Fibroblast of skin of left quadriceps (primary cell): ENCODE measurements at regions not wholly inside any gene's neighbourhood (a gene's known extent, or its start where the extent isn't known, plus 50 kb on each side); places are given as distances from the start of the nearest gene placed in this dataset.
"Not testable (repeated sequence)": the region's sequence is repeated elsewhere in the genome, so short reads cannot be mapped to it uniquely, and the experiment has no call there.

ENCODE experiments used
- DNase-seq, 2 experiments: peaks; one replicate each; pipeline ENCODE4 v3.0.0-alpha.2; 2013; ENCODE audit warnings: low read depth in 2 of 2

DNA sequence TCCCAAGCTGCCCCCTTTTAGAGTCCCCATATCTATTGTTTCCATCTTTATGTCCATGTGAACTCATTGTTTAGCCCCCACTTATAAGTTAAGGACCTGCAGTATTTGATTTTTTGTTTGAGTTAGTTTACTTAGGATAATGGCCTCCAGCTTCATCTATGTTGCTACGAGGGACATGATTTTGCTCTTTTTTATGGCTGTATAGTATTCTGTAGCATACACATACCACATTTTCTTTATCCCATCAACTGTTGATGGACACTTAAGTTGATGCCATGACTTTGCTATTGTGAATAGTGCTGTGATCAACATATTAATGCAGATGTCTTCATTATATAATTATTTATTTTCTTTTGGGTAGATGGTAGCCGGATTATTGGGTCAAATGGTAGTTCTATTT is 576.9 kb downstream of the ANKRD7 start:
- no peak for DNase-seq

DNA sequence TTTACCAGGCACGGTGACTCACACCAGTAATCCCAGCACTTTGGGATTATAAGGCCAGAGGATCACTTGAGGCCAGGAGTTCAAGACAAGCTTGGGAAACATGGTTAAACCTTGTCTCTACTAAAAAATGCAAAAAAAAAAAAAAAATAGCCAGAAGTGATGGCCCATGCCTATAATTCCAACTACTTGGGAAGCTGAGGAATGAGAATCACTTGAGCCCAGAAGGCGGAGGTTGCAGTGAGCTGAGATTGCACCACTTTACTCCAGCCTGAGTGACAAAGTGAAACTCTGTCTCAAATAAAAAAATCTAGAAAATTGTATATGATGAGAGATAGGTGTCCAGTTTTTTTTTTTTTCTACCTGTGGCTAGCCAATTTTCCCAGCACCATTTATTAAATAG is 578.2 kb downstream of the ANKRD7 start:
- DNase-seq: no peak

DNA sequence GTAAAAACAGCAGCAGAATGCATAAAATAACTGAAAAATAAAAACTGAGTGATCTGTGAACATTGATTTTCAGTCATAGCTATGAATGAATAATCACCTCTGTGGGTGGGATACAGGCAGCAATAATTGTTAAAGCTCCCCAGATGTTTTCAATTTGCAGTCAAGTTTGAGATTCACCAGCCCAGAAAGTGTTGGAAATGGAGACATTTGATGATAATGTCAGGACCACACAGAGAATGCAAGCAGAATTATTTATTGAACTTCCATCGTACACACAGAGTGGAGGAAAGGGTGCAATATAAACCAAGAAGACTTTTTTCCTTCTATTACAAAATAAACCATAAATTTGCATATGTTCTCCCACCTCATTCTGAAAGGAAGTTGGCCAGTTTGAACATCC is 601.7 kb downstream of the ANKRD7 start:
- no peak for DNase-seq

DNA sequence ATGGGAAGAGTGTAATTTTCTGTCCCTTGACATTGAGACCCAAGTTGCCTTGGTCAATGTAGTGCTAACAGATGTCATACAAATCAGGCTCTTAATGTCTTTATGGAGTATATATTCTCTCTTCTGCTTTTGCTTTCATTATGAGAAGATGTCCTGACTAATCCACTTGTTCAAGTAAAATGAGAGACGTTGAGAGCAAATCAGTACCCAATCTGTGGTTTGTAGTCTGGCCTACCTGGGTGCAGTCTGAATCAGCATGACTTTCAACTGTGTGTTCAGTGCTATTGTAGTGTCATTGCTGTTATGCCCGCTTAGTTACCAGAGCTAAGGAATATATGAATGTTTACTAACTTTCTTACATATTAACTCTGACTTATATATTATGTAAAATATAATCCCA is 612.4 kb downstream of the ANKRD7 start:
- DNase-seq: no peak

DNA sequence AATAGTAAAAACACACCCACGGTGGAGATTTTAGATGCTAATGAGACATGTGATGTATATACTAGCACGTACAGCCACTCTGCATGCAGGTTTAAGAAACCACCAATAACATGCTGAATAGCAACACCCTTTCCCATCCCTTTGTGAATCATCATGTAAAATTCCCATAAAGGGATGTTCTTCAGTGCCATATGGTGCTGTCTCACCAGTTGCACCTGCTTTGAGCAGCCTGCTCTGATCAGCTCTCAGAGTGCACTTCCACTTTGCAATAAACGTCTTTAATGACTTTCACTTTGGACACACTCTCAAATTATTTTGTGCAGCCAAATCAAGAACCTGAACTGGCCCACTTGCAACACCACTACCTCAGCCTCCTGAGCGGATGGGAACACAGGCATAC is 615.0 kb downstream of the ANKRD7 start:
- no peak for DNase-seq

DNA sequence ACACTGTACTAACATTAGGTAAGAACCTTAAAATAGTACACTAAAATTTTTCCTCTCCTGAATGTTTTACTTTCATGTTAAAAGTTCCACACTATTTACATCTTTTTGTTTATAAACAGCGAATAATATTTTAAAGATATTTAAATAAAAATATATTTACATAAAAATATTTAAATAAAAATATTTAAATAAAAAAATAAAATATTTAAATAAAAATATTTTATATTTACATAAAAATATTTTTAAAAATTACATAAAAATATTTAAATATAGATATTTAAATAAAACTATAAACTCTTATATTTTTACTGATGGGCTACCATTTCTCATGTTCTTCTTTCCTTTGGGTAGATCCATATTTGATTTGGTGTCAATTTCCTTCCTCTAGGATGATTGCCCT is 619.0 kb downstream of the ANKRD7 start:
- no peak for DNase-seq

DNA sequence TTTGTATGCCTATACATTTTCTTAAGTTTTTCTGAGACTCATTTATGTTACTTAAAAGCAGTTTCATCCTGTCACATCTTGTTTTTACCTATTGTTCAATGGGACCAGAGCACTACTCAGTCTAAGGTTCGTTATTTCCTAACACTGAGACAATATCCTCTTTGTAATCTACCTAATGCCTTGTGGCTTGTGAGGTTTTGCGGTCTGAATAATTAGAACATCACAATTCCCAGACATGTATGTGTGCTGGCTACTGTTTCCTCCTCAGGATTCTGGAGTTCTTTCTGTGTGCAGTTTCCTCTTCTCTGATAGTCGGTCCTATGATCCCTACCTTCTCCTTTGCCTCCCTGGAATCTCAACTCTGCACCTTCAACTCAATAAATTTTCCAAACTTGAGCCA is 620.2 kb downstream of the ANKRD7 start:
- no peak for DNase-seq

DNA sequence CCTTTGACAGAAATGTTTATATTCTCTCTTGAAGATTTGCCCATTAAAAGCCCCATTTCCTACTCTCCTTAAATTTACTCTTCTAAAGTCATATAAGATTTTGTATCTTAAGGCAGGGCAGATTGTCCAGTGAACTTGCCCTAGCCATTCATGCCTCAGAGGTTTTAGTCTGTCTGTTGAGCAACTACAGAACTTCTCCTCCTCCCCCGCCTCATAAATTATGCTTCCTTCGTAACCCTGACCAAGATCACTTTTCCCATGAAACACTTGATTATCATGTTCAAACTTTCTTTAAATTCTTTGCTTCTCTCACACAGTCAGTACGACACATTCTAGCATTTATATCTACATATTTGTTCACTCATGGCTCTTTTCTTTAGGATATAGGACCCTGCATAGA is 621.3 kb downstream of the ANKRD7 start:
- no peak for DNase-seq

DNA sequence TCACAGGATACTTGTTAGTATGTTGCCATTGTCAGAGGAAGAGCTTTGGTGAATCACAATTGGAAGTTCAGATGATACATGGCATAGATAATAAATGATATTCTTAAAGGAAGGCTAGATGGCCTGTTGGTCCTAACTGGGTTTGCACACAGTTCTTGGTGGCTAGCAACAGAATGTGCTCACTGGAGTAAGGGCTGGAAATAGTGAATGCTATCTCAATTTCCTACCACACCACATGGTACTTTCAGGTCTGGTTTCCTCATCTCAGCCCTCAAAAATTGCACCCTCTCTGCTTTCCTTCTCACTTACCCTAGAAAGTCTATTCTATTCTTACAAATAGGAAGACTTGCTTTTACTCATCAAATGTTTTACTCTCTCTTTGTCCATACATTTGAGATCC is 622.5 kb downstream of the ANKRD7 start:
- no peak for DNase-seq

DNA sequence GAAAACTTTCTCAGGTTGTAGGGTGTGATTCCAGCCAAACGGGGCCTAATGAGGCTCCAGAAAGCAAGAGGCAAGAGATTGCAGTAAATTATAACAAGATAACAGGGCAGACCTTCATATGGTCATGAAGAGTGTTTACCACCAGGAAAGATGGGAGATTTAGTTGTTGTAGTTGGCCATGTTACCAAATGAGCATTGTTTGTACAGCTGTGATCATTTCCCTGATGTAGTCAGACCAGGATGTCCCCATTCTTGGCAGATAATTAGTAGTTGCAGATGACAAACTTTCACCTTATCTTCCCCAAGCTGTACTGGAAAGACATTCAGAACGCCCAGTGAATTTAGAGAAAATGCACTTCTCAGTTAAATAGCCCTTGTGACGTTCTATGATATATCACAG is 630.8 kb downstream of the ANKRD7 start:
- no peak for DNase-seq

DNA sequence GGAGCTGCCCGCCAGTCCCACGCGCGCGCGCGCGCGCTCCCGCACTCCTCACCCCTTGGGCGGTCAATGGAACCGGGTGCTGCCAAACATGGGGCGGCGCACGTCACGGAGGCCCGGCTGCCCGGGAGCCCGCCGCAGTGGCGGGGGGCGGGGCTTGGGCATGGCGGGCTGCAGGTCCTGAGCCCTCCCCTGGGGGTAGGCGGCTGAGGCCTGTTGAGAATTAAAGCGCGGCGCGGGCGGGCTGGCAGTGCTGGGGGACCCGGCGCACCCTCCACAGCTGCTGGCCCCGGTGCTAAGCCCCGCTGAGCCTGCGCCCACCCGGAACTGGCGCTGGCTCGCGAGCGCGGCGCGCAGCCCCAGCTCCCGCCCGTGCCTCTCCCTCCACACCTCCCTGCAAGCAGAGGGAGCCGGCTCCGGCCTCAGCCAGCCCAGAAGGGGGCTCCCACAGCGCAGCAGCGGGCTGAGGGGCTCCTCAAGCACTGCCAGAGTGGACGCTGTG is 634.2 kb downstream of the ANKRD7 start:
- no peak for DNase-seq

DNA sequence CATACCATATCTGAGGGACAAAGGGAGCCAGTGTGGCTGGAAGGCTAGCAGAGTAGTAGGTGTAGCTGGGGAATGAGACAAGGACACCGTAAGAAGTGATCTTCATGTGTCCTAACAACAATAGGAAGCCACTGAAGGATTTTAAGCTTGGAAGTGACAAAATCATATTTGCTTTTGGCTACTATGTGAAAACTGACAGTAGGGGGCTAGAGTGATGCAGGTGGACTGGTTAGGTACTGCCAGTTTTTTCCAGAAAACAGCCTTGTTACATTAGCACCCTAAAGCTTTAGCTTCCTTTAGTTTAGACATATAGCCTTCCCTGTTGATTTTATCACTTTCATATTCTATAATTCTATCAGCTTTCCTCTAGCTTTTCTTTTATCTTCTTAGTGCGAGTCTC is 637.1 kb downstream of the ANKRD7 start:
- DNase-seq: no peak

DNA sequence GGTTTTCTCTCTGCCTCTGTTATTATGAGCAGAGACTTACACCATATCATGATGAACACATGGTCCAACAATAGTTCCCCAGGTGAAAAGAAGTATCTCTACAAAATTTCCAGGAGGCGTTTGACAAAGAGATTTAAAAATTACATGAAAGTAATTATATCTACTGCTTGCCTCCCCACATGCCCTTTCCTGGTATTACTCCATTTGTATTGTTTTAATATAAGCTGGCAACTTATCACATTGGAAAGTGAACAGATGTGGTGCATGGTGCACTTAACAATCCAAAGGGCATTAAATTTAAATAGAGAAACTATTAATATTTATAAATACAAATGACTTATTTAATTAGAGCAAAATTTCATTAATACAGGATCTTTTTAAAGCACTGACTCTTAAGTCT is 638.2 kb downstream of the ANKRD7 start:
- DNase-seq: no peak

DNA sequence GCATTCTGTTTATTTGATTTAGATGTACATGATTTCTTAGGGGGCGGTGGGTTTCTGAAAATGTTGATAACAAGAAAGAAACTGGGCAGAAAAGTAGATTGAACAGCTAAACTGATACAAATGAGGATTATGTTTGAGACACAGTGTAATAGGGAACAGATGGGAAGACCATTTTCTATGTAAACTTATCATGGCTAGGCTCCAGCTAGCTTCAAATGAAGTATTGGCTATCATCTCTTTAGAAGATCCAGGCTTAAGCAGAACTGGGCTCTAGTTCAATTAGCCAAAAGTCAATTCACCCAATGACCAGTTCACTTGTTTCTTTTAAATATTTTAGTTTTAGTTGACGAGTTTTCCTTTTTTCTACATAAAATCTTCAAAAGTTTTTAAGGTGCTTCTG is 639.5 kb downstream of the ANKRD7 start:
- DNase-seq: no peak

DNA sequence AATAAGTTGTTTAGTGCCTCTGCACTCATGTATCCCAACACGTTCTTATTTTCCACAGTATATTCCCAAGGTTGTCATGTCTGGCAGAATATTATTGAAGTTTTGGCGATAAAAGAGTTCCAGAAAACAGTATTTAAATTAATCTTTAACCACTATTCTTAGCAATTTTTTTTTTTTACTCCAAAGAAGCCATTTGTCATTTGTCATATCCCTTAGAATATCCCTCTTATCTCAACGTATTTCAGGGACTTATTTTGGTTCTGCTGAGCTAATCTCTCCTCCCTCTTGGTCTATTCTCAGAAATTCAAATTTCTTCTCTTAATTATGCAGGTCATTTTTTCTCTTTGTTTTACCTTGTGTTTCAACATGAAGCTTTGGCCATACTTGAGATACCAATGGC is 643.4 kb downstream of the ANKRD7 start:
- DNase-seq: no peak

DNA sequence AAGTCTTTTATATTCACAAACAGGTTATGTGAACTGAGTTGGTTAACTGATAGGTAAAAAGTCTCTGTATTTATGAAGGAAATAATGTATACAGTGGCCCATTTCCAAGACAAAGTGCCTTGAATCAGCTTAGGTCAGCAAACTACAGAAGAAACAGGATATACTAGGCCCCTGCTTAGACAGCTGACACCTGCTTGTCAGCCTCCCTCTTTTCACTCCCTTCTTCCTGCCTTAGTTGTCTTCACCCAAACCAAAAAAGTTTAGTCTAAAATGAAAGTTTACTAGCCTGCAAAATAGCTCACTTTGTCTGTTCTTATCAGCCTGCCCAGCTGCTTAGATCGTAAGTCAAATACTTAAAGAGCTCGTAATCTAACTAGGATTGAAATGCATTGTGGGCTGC is 644.6 kb downstream of the ANKRD7 start:
- DNase-seq: not testable (repeated sequence)

DNA sequence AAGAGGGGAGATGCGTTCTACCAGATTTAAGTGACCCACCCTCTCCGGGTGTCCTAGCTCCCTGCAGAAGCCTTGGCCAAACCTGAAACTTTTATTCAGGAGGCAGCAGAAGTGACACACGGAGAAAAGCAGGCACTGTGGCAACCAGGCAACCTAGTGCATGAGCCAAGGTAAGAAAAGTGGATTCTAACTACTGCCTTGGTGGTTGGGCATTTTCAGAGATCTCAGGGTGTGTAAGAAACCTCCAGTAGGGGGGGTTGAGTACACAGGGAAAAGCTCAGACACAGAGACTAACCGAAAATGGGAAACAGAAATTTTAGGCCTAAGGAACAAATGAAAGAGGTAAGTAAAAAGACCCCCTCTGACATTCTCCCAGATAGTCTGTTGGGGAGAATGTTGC is 645.7 kb downstream of the ANKRD7 start:
- DNase-seq: no peak

DNA sequence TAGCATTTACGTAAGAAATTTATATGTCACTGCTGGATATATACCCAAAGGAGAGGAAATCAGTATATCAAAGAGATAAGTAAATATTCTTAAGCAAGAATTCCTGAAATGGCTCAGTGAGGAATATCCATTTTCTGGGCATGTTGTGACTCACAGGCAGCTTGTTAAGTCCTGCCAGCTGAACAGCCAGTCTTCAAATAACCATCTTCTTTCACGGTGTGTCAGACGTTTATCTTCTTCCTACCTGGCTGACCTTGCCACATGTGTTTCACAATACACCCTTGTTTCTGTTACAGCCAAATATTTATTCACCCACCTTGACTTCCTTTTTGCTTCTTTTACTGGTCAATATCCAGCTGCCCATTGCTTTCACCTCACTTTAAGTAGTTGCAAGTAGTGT is 648.1 kb downstream of the ANKRD7 start:
- no peak for DNase-seq

DNA sequence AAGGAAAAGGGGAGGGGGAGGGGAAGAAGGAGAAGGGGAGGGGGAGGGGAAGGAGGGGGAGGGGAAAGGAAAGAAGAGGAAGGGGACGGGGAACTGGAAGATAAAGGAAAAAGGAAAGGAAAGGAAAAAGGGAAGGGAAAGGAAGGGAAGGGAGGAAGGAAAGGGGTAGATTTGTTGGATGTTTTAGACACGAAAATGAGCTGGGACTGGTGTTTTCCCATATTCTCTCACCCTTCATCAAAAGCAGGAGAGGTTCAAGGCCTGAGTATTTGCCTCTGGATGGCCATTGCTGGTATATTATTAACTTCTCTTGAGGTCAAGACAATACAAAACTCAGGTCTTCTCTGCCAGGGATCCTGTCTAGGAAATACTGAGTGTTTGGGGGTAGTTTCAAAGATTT is 652.7 kb downstream of the ANKRD7 start:
- no peak for DNase-seq

DNA sequence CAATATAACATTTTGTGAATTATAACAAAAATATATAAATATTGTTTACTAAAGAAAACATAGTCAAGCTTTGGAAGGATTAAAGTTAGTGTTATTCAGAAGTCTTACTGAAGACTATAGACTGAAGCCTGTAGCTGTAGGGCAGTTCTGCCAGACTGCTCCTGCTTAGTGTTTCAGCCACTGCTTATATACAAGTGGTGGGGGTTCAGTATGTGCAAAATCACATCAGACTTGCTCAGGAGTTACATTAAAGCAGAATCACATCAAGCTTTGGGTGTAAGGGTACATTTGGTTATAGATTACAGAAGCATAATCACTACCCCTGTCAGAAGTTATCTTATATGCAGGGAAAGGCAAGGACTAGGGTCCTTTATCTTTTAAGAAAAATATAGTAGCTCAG is 653.8 kb downstream of the ANKRD7 start:
- no peak for DNase-seq

DNA sequence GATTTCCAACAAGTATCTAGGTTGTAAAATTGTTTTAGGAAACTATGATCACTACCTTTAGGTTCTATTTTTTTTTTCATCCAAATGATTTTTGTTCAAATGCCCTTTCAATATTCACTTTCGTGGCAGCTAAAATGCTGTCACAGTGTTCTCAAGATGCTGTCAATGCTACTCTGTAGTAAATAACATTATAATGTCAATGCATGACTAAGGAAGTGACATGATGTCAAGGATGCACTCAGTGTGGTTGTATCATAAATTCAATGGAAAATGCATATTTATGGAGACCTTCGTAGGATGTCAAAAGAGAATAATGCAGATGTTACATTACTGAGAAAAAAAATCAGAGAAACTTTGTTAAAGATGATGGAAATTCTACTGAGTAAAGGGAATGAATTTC is 673.8 kb downstream of the ANKRD7 start:
- no peak for DNase-seq

DNA sequence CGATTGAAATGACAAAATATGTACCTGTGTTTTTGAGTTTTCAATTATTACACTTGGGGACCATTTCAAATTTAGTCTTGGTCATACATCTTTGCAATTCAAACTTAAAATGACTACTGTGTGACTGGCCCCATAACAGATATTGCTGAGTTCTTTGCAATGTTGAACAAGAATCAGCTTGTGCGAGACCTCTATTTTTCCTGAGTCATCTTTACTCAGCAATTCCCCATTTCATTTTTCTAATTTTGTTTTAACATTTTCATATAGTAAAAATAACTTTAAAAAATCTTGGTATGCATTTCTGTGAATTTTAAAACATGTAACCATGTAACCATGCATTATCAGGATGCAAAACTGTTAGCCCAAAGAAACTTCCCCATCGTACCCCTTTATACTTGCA is 678.1 kb downstream of the ANKRD7 start:
- DNase-seq: no peak

DNA sequence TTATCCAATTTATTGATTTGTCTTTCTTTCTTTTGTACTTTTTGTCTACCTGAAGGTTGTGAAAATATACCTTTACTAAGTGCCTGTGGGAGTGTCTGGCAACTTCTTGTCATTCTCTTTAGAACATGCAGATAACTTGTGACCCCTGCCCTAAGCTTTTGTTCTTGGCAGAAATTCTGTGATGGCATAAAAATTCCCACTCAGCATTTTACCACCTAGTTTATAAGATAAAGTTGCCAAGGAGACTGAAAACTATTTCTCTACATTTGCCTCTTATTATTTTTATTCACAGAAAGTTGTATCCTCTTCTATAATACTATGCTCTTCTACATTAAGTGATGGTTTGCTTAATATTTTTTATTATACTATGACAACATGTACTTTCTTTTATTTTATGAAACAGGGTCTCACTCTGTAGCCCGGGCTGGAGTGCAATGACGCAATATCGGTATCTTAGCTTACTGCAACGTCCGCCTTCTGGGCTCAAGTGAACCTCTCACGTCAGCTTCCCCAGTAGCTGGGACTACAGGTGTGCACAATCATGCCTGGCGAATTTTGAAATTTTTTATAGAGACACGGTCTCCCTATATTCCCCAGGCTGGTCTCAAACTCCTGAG is 683.5 kb downstream of the ANKRD7 start:
- no peak for DNase-seq

DNA sequence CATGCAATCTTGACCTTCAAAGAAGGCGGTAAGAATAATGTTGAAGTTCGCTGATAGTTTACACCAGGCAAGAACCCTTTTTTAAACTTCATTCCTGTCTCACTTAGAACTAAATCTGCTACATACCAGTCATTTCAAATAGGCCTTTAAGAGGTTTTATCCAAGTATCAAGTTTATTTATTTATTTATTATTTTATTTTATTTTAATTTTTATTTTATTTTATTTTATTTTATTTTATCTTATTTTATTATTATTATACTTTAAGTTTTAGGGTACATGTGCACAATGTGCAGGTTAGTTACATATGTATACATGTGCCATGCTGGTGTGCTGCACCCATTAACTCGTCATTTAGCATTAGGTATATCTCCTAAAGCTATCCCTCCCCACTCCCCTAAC is 691.6 kb downstream of the ANKRD7 start:
- not testable (repeated sequence) for DNase-seq
